K562 (cell line): ENCODE measurements at regions not wholly inside any gene's neighbourhood (a gene's known extent, or its start where the extent isn't known, plus 50 kb on each side); places are given as distances from the start of the nearest gene placed in this dataset.

Experiments used
- COPS2 ChIP-seq: fragments of 450-650 bp; conservative IDR thresholded peaks from 2 replicates; pipeline ENCODE4 v1.6.1; 2016; ENCODE audit warnings: mild to moderate bottlenecking, moderate library complexity
- DACH1 ChIP-seq: fragments of 450-650 bp; IDR thresholded peaks from 2 replicates; pipeline ENCODE4 v1.6.1; 2018; ENCODE audit not compliant: partially characterized antibody
- FOXK2 ChIP-seq, 2 experiments: fragments of 450-650 bp; IDR thresholded peaks in 1 of 2; conservative IDR thresholded peaks in 1 of 2; 2 replicates each; pipeline ENCODE4 v1.6.1; 2016; ENCODE audit warnings: low read depth in 2 of 2, mild to moderate bottlenecking in 1 of 2
- HMG20A ChIP-seq: fragments of 450-650 bp; formaldehyde crosslinking; conservative IDR thresholded peaks from 2 replicates; pipeline ENCODE4 v1.4.0; 2020; ENCODE audit warnings: mild to moderate bottlenecking, mixed read lengths
- KDM1A ChIP-seq, 2 experiments: fragments of 450-650 bp; IDR thresholded peaks; 2 replicates each; pipeline ENCODE4 v1.6.1; 2016; ENCODE audit warnings: mild to moderate bottlenecking in 2 of 2
- KHSRP ChIP-seq: fragments of 450-650 bp; IDR thresholded peaks from 2 replicates; pipeline ENCODE4 v1.6.1; 2017
- MAZ ChIP-seq, 2 experiments: fragments of 450-650 bp in 1 of 2; sonication (generic) in 1 of 2; formaldehyde crosslinking; IDR thresholded peaks in 1 of 2; conservative IDR thresholded peaks in 1 of 2; 2 replicates each; pipeline versions ENCODE4 v1.4.0 to v1.5.0; 2020; ENCODE audit warnings: mild to moderate bottlenecking in 1 of 2, missing genetic modification reagents in 1 of 2
- NR3C1 ChIP-seq: sonication (generic); formaldehyde crosslinking; IDR thresholded peaks from 2 replicates; pipeline ENCODE4 v1.8.1; 2022; ENCODE audit warnings: missing genetic modification reagents
- PBX2 ChIP-seq, 2 experiments: IDR thresholded peaks in 1 of 2; conservative IDR thresholded peaks in 1 of 2; 2 replicates each; pipeline ENCODE4 v1.6.1; 2016; ENCODE audit warnings: low read depth in 2 of 2, mild to moderate bottlenecking in 1 of 2, missing compliant biosample characterization in 1 of 2, missing genetic modification characterization in 1 of 2, moderate library complexity in 1 of 2
- POLR3G ChIP-seq: IDR thresholded peaks from 2 replicates; pipeline ENCODE4 v1.6.1; 2011; ENCODE audit not compliant: insufficient read length, insufficient replicate concordance; ENCODE audit errors: extremely low read depth
- POU5F1 ChIP-seq: fragments of 150-350 bp; IDR thresholded peaks from 2 replicates; pipeline ENCODE4 v1.6.1; 2014; ENCODE audit warnings: borderline replicate concordance, low read length, low read depth, mild to moderate bottlenecking; ENCODE audit not compliant: partially characterized antibody
- SMAD3 ChIP-seq: fragments of 450-650 bp; formaldehyde crosslinking; conservative IDR thresholded peaks from 2 replicates; pipeline ENCODE4 v1.4.0; 2020; ENCODE audit warnings: mild to moderate bottlenecking
- ZC3H8 ChIP-seq: fragments of 450-650 bp; IDR thresholded peaks from 2 replicates; pipeline ENCODE4 v1.6.1; 2017
- ZKSCAN8 ChIP-seq: fragments of 200-800 bp; sonication (Bioruptor generic); IDR thresholded peaks from 2 replicates; pipeline ENCODE4 v1.6.1; 2016; ENCODE audit warnings: missing genetic modification characterization, missing compliant biosample characterization
- ZNF282 ChIP-seq: sonication (generic); formaldehyde crosslinking; IDR thresholded peaks from 2 replicates; pipeline ENCODE4 v1.8.1; 2023; ENCODE audit warnings: missing genetic modification reagents
- ZNF436 ChIP-seq: fragments of 250-450, 450-650 bp; sonication (Bioruptor Pico); formaldehyde crosslinking; IDR thresholded peaks from 2 replicates; pipeline ENCODE4 v1.7.0; 2020; ENCODE audit warnings: mild to moderate bottlenecking
- TF ChIP-seq, protein P1 (sequence below), 2 experiments: IDR thresholded peaks; 2 replicates each; pipeline ENCODE4 v1.6.1; 2011; ENCODE audit warnings: borderline replicate concordance in 1 of 2, control low read depth in 1 of 2, low read depth in 1 of 2, low read length in 1 of 2, mild to moderate bottlenecking in 1 of 2, mixed read lengths in 1 of 2, moderate library complexity in 1 of 2; ENCODE audit not compliant: insufficient read depth in 1 of 2, insufficient read length in 1 of 2, poor library complexity in 1 of 2, severe bottlenecking in 1 of 2; ENCODE audit errors: extremely low read depth in 1 of 2
- TF ChIP-seq, protein P2 (sequence below): sonication (generic); formaldehyde crosslinking; IDR thresholded peaks from 2 replicates; pipeline ENCODE4 v1.8.0; 2022; ENCODE audit warnings: missing genetic modification reagents, mild to moderate bottlenecking, moderate library complexity, borderline replicate concordance
- TF ChIP-seq, protein P3 (sequence below): IDR thresholded peaks from 2 replicates; pipeline ENCODE4 v1.6.1; 2012; ENCODE audit warnings: low read depth, low read length, improper control_type of control experiment, borderline replicate concordance

DNA sequence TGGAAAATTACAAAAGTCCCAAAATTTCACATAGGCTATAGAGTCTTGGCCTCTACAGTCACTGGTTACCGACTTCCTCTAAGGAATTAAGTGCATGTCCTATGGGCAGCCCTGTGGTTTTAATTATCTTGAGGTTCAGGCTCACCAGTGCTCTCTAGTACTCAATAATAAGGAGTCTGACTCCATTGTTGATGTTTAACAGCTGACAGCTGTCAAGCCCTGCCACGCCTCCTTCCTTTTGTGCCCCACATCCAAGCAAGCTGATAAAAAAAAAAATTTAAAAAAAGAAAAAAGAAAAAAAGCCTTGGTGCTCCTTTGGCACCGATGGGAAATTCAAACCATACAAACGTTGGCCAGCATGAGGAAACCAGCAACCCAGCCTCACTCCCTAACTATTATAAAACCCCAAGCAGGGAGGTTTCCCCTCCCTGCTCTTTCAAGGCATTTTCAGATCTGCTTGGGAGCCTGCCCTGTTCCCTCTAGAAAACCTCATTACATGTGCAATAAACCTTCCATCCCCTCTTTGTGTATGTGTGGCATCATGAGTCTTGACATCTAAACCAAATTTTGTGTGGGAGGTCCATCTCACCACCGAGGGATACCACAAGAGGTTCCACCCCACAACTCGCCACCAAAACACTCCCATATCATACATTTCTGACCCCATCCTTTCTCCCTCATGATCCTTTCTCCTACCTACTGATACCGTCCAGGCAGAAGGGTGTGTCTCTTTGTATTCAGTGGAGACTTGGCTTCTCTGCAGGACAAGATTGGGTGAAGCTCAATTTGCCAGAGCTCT, 70.9 kb upstream of the CCDC71L start (continued):
- TF ChIP-seq PBX2 (CRISPR knock-in tag; IDR thresholded peaks at IDR 0.05; ENCODE audit: low read depth), result no peak
- peak; percentile 44; the same call in 1 of the 2 replicates for TF ChIP-seq PBX2 (tag; conservative IDR thresholded peaks at IDR 0.05; ENCODE audit: low read depth)
- TF ChIP-seq ZC3H8, result no peak
- TF ChIP-seq, protein P1, sequence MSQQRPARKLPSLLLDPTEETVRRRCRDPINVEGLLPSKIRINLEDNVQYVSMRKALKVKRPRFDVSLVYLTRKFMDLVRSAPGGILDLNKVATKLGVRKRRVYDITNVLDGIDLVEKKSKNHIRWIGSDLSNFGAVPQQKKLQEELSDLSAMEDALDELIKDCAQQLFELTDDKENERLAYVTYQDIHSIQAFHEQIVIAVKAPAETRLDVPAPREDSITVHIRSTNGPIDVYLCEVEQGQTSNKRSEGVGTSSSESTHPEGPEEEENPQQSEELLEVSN (IDR thresholded peaks at IDR 0.05; ENCODE audit: borderline replicate concordance in 1 of 2, extremely low read depth in 1 of 2, insufficient read depth in 1 of 2, insufficient read length in 1 of 2, low read depth in 1 of 2, low read length in 1 of 2, poor library complexity in 1 of 2, severe bottlenecking in 1 of 2), result no peak
- no peak for TF ChIP-seq POLR3G
- peak; percentile 91 for TF ChIP-seq DACH1
- TF ChIP-seq KDM1A (IDR thresholded peaks at IDR 0.05), result no peak
- TF ChIP-seq ZNF282 (CRISPR knock-in tag), result no peak
- TF ChIP-seq COPS2, result no peak
- no peak for TF ChIP-seq NR3C1
- TF ChIP-seq HMG20A, result no peak
- TF ChIP-seq FOXK2 (conservative IDR thresholded peaks at IDR 0.05 in 1 of 2, IDR thresholded peaks at IDR 0.05 in 1 of 2; ENCODE audit: low read depth in 2 of 2), result peak; percentile 88
- TF ChIP-seq, protein P2, sequence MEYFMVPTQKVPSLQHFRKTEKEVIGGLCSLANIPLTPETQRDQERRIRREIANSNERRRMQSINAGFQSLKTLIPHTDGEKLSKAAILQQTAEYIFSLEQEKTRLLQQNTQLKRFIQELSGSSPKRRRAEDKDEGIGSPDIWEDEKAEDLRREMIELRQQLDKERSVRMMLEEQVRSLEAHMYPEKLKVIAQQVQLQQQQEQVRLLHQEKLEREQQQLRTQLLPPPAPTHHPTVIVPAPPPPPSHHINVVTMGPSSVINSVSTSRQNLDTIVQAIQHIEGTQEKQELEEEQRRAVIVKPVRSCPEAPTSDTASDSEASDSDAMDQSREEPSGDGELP, result peak; percentile 58; the same call in 1 of the 2 replicates
- 0 out of 2 replicates have a peak, but pooled peaks have one; percentile 22 for TF ChIP-seq ZNF436
- TF ChIP-seq, protein P3, sequence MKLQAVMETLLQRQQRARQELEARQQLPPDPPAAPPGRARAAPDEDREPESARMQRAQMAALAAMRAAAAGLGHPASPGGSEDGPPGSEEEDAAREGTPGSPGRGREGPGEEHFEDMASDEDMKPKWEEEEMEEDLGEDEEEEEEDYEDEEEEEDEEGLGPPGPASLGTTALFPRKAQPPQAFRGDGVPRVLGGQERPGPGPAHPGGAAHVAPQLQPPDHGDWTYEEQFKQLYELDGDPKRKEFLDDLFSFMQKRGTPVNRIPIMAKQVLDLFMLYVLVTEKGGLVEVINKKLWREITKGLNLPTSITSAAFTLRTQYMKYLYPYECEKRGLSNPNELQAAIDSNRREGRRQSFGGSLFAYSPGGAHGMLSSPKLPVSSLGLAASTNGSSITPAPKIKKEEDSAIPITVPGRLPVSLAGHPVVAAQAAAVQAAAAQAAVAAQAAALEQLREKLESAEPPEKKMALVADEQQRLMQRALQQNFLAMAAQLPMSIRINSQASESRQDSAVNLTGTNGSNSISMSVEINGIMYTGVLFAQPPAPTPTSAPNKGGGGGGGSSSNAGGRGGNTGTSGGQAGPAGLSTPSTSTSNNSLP, result no peak
- no peak for TF ChIP-seq POU5F1
- no peak for TF ChIP-seq SMAD3 (CRISPR knock-in tag)
- TF ChIP-seq ZKSCAN8 (CRISPR knock-in tag), result no peak
- TF ChIP-seq MAZ (CRISPR knock-in tag; conservative IDR thresholded peaks at IDR 0.05 in 1 of 2, IDR thresholded peaks at IDR 0.05 in 1 of 2), result peak in 1 of 2 experiments; percentile 47; a peak in 1 of 4 replicates
- TF ChIP-seq KHSRP, result no peak
